Endothelial cell (in vitro differentiated cells): ENCODE measurements at regions not wholly inside any gene's neighbourhood (a gene's known extent, or its start where the extent isn't known, plus 50 kb on each side); places are given as distances from the start of the nearest gene placed in this dataset.

ENCODE experiments used
- DNase-seq: peaks from one replicate; pipeline ENCODE4 v3.0.0; 2021; ENCODE audit warnings: low spot score
- H3K27ac Mint-ChIP-seq: one replicate; pipeline ENCODE4 v1.8.0; 2021; ENCODE audit warnings: mixed read lengths, inconsistent platforms; ENCODE audit not compliant: unreplicated experiment
- H3K27me3 Mint-ChIP-seq: one replicate; pipeline ENCODE4 v1.8.0; 2021; ENCODE audit warnings: mild to moderate bottlenecking, moderate library complexity, mixed read lengths, inconsistent platforms; ENCODE audit not compliant: unreplicated experiment
- H3K36me3 Mint-ChIP-seq: one replicate; pipeline ENCODE4 v1.8.0; 2021; ENCODE audit warnings: mild to moderate bottlenecking, low read depth, mixed read lengths, inconsistent platforms; ENCODE audit not compliant: unreplicated experiment
- H3K4me1 Mint-ChIP-seq: one replicate; pipeline ENCODE4 v1.8.0; 2021; ENCODE audit warnings: mild to moderate bottlenecking, mixed read lengths, inconsistent platforms; ENCODE audit not compliant: unreplicated experiment
- H3K4me3 Mint-ChIP-seq: one replicate; pipeline ENCODE4 v1.8.0; 2021; ENCODE audit warnings: mild to moderate bottlenecking, mixed read lengths, inconsistent platforms; ENCODE audit not compliant: unreplicated experiment
- H3K9me3 Mint-ChIP-seq: one replicate; pipeline ENCODE4 v1.8.0; 2021; ENCODE audit warnings: mixed read lengths, inconsistent platforms; ENCODE audit not compliant: unreplicated experiment
- CTCF ChIP-seq: fragments of 200-600 bp; sonication (generic); IDR thresholded peaks from one replicate; pipeline ENCODE4 v1.5.0; 2021; ENCODE audit warnings: antibody characterized with exemption; ENCODE audit not compliant: unreplicated experiment

- Mint-ChIP-seq H3K27me3 (peaks cover 2% of the 10 kb centered on the region), H3K9me3 (no peaks in the 10 kb centered on the region), H3K4me3 (no peak overlapping the region), H3K27ac (no peak overlapping the region), H3K36me3 (no peaks in the 10 kb centered on the region), H3K4me1 (peaks cover 5% of the 10 kb centered on the region)
- TF ChIP-seq CTCF: no peak
- DNase-seq: no peak
Observed at GRCh38 chr1:221791846-221792245, 50.0 kb upstream of the DUSP10 start.
